HEK293T (cell line): ENCODE measurements at regions not wholly inside any gene's neighbourhood (a gene's known extent, or its start where the extent isn't known, plus 50 kb on each side); places are given as distances from the start of the nearest gene placed in this dataset.

ENCODE experiments used
- ARNT ChIP-seq: fragments of 450-650 bp; IDR thresholded peaks from 2 replicates; pipeline ENCODE4 v1.6.1; 2017; ENCODE audit warnings: mild to moderate bottlenecking
- BHLHE40 ChIP-seq: fragments of 450-650 bp; IDR thresholded peaks from 2 replicates; pipeline ENCODE4 v1.6.1; 2016; ENCODE audit warnings: mild to moderate bottlenecking, moderate library complexity, borderline replicate concordance
- ELF4 ChIP-seq: fragments of 450-650 bp; IDR thresholded peaks from 2 replicates; pipeline ENCODE4 v1.6.1; 2017; ENCODE audit warnings: antibody characterized with exemption
- FOXK2 ChIP-seq: fragments of 450-650 bp; IDR thresholded peaks from 2 replicates; pipeline ENCODE4 v1.6.1; 2016; ENCODE audit warnings: mild to moderate bottlenecking
- FOXM1 ChIP-seq: fragments of 450-650 bp; IDR thresholded peaks from 2 replicates; pipeline ENCODE4 v1.6.1; 2017; ENCODE audit warnings: mild to moderate bottlenecking, borderline replicate concordance
- HDGF ChIP-seq: fragments of 450-650 bp; IDR thresholded peaks from 2 replicates; pipeline ENCODE4 v1.6.1; 2017; ENCODE audit warnings: antibody characterized with exemption, borderline replicate concordance
- L3MBTL2 ChIP-seq: fragments of 450-650 bp; conservative IDR thresholded peaks from 2 replicates; pipeline ENCODE4 v1.6.1; 2016; ENCODE audit warnings: mild to moderate bottlenecking
- LEF1 ChIP-seq: fragments of 450-650 bp; IDR thresholded peaks from 2 replicates; pipeline ENCODE4 v1.6.1; 2017; ENCODE audit warnings: mild to moderate bottlenecking, borderline replicate concordance
- NFRKB ChIP-seq: fragments of 450-650 bp; IDR thresholded peaks from 2 replicates; pipeline ENCODE4 v1.6.1; 2016; ENCODE audit warnings: mild to moderate bottlenecking, moderate library complexity
- SP1 ChIP-seq: fragments of 450-650 bp; IDR thresholded peaks from 2 replicates; pipeline ENCODE4 v1.6.1; 2017
- SUZ12 ChIP-seq: fragments of 450-650 bp; IDR thresholded peaks from 2 replicates; pipeline ENCODE4 v1.6.1; 2016; ENCODE audit warnings: mild to moderate bottlenecking
- TARDBP ChIP-seq: fragments of 450-650 bp; IDR thresholded peaks from 2 replicates; pipeline ENCODE4 v1.6.1; 2016
- TF ChIP-seq, protein P1 (sequence below): fragments of 450-650 bp; IDR thresholded peaks from 2 replicates; pipeline ENCODE4 v1.6.1; 2016

DNA sequence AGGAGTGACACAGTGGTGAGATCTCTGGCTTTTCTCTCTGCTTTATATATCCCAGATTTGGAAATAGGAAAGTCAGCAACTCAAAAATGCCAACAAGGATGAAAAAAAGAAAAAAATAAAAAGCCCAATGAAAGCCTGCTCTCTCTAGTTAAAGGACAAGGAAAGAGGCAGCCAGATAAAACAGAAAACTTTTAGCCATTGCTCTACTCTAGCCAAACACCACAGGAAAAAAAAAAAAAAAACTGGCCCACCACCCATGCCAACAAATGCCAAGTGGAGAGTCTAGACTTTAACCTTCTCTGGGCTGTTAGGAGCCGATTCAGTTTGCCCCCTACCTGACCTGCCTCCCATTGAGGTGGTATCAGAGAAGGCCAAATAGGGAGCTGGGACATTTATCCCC, 222.3 kb upstream of the TMTC1 start:
- TF ChIP-seq SUZ12: no peak
- no peak for TF ChIP-seq FOXM1
- no peak for TF ChIP-seq HDGF
- no peak for TF ChIP-seq ARNT
- TF ChIP-seq FOXK2: no peak
- no peak for TF ChIP-seq NFRKB
- TF ChIP-seq L3MBTL2: no peak
- TF ChIP-seq SP1: no peak
- TF ChIP-seq BHLHE40: no peak
- no peak for TF ChIP-seq TARDBP
- TF ChIP-seq LEF1: no peak
- TF ChIP-seq, protein P1, sequence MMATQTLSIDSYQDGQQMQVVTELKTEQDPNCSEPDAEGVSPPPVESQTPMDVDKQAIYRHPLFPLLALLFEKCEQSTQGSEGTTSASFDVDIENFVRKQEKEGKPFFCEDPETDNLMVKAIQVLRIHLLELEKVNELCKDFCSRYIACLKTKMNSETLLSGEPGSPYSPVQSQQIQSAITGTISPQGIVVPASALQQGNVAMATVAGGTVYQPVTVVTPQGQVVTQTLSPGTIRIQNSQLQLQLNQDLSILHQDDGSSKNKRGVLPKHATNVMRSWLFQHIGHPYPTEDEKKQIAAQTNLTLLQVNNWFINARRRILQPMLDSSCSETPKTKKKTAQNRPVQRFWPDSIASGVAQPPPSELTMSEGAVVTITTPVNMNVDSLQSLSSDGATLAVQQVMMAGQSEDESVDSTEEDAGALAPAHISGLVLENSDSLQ: no peak
- TF ChIP-seq ELF4: no peak
